Stromal cell of bone marrow (primary cell): ENCODE measurements at regions not wholly inside any gene's neighbourhood (a gene's known extent, or its start where the extent isn't known, plus 50 kb on each side); places are given as distances from the start of the nearest gene placed in this dataset.
"Not testable (repeated sequence)": the region's sequence is repeated elsewhere in the genome, so short reads cannot be mapped to it uniquely, and the experiment has no call there.

Experiments used
- DNase-seq: peaks from one replicate; pipeline ENCODE4 v3.0.0-alpha.2; 2012; ENCODE audit warnings: low read depth

GRCh38 chr2:66030553-66030952 is 404.4 kb upstream of the MEIS1 start:
- DNase-seq = no peak

- no peak for DNase-seq
These were observed 410.5 kb upstream of the MEIS1 start for GRCh38 chr2:66024391-66024790.

GRCh38 chr2:66021296-66021695 is 413.6 kb upstream of the MEIS1 start:
- DNase-seq = no peak

- DNase-seq = no peak
These were observed 417.2 kb upstream of the MEIS1 start for GRCh38 chr2:66017763-66018162.

- DNase-seq = no peak
These were observed 420.5 kb upstream of the MEIS1 start for GRCh38 chr2:66014450-66014849.

- no peak for DNase-seq
These were observed 421.5 kb upstream of the MEIS1 start for GRCh38 chr2:66013456-66013855.

GRCh38 chr2:66003931-66004330 is 431.0 kb upstream of the MEIS1 start:
- no peak for DNase-seq

GRCh38 chr2:66001538-66001937 is 433.4 kb upstream of the MEIS1 start:
- no peak for DNase-seq

- DNase-seq = no peak
These were observed 434.0 kb upstream of the MEIS1 start for GRCh38 chr2:66000901-66001300.

GRCh38 chr2:65999796-66000195 is 435.1 kb upstream of the MEIS1 start:
- no peak for DNase-seq

- no peak for DNase-seq
These were observed 435.8 kb upstream of the MEIS1 start for GRCh38 chr2:65999103-65999502.

GRCh38 chr2:65997961-65998360 is 437.0 kb upstream of the MEIS1 start:
- DNase-seq = no peak

GRCh38 chr2:65992198-65992554 is 442.7 kb upstream of the MEIS1 start:
- DNase-seq = no peak

- no peak for DNase-seq
These were observed 443.3 kb upstream of the MEIS1 start for GRCh38 chr2:65991381-65992197.

- no peak for DNase-seq
These were observed 448.9 kb upstream of the MEIS1 start for GRCh38 chr2:65985986-65986385.

GRCh38 chr2:65980531-65980930 is 454.4 kb upstream of the MEIS1 start:
- no peak for DNase-seq

- no peak for DNase-seq
These were observed 455.5 kb upstream of the MEIS1 start for GRCh38 chr2:65979446-65979845.

- DNase-seq = no peak
These were observed 460.7 kb upstream of the MEIS1 start for GRCh38 chr2:65974067-65974723.

GRCh38 chr2:65969161-65969560 is 465.8 kb upstream of the MEIS1 start:
- DNase-seq = no peak

- DNase-seq = not testable (repeated sequence)
These were observed 471.6 kb upstream of the MEIS1 start for GRCh38 chr2:65963303-65963702.

GRCh38 chr2:65960953-65961352 is 474.0 kb upstream of the MEIS1 start:
- DNase-seq = no peak

GRCh38 chr2:65957886-65958285 is 477.0 kb upstream of the MEIS1 start:
- no peak for DNase-seq

- DNase-seq = no peak
These were observed 477.5 kb upstream of the MEIS1 start for GRCh38 chr2:65957454-65957853.

- no peak for DNase-seq
These were observed 479.7 kb upstream of the MEIS1 start for GRCh38 chr2:65955259-65955658.
